ENCODE measurements at regions not wholly inside any gene's neighbourhood (a gene's known extent, or its start where the extent isn't known, plus 50 kb on each side); places are given as distances from the start of the nearest gene placed in this dataset.

DNA sequence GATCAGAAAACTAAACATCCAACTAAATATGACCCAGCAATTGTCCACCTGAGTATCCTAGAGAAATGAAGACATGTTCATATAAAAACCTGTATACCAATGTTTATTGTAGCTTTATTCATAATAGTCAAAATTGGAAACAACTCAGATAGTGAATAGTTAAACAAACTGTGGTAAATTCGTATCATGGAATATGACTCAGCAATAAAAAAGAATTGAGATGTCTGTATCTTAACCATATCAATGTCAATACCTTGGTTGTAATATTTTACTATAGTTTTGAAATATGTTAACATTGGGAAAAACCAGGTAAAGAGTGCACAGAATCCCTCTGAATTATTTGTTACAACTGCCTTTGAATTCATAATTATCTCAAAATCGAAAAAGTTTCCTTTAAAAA lies 159.3 kb upstream of the GAP43 start:
- no peak overlapping the region for H3K4me3 ChIP-seq (ENCODE audit: low read depth, low read length)
- no peak for DNase-seq (ENCODE audit: low read depth)
- TF ChIP-seq, protein P1, sequence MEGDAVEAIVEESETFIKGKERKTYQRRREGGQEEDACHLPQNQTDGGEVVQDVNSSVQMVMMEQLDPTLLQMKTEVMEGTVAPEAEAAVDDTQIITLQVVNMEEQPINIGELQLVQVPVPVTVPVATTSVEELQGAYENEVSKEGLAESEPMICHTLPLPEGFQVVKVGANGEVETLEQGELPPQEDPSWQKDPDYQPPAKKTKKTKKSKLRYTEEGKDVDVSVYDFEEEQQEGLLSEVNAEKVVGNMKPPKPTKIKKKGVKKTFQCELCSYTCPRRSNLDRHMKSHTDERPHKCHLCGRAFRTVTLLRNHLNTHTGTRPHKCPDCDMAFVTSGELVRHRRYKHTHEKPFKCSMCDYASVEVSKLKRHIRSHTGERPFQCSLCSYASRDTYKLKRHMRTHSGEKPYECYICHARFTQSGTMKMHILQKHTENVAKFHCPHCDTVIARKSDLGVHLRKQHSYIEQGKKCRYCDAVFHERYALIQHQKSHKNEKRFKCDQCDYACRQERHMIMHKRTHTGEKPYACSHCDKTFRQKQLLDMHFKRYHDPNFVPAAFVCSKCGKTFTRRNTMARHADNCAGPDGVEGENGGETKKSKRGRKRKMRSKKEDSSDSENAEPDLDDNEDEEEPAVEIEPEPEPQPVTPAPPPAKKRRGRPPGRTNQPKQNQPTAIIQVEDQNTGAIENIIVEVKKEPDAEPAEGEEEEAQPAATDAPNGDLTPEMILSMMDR (IDR thresholded peaks at IDR 0.05; ENCODE audit: insufficient read depth, low read depth, low read length, missing control alignments): no peak

DNA sequence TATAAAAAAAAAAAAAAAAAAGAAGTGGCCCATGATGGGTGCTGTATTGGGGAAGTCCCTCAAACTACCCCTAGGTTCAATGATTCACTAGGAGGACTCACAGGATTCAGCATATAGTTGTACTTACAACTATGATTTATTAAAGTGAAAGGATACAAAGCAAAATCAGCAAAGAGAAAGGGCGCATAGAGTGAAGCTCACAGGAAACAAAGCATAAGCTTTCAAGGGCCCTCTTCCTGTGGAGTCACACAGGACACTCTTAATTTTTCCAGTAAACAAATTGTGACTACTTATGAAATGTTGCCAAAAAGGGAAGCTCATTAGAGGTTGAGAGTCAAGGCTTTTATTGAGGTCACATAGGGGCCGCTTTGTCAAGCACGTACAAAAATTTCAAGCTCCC lies 153.7 kb upstream of the GAP43 start:
- no peak for DNase-seq (ENCODE audit: low read depth)
- TF ChIP-seq, protein P1 (IDR thresholded peaks at IDR 0.05; ENCODE audit: insufficient read depth, low read depth, low read length, missing control alignments): no peak
- H3K4me3 ChIP-seq (ENCODE audit: low read depth, low read length): no peak overlapping the region

DNA sequence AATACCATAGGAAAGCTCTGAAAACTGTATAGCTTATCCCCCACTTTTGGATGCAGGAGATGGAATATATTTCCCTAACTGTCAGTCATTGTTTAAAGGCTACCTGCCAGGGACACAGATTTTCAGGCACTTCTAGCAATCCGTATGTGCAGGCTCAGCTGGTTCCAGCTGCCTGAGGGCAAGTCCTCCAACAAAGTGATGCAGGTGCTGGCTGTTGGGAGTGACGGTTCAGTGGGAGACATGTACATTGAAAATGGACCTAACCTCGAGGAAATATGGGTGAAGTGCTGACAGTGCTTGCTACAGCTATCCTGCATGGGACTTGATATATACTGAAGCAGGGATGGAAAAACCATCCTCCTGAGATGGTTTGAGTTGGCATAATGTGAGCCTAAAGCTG lies 153.1 kb upstream of the GAP43 start:
- TF ChIP-seq, protein P1 (IDR thresholded peaks at IDR 0.05; ENCODE audit: insufficient read depth, low read depth, low read length, missing control alignments): no peak
- no peak for DNase-seq (ENCODE audit: low read depth)
- H3K4me3 ChIP-seq (ENCODE audit: low read depth, low read length): no peak overlapping the region

DNA sequence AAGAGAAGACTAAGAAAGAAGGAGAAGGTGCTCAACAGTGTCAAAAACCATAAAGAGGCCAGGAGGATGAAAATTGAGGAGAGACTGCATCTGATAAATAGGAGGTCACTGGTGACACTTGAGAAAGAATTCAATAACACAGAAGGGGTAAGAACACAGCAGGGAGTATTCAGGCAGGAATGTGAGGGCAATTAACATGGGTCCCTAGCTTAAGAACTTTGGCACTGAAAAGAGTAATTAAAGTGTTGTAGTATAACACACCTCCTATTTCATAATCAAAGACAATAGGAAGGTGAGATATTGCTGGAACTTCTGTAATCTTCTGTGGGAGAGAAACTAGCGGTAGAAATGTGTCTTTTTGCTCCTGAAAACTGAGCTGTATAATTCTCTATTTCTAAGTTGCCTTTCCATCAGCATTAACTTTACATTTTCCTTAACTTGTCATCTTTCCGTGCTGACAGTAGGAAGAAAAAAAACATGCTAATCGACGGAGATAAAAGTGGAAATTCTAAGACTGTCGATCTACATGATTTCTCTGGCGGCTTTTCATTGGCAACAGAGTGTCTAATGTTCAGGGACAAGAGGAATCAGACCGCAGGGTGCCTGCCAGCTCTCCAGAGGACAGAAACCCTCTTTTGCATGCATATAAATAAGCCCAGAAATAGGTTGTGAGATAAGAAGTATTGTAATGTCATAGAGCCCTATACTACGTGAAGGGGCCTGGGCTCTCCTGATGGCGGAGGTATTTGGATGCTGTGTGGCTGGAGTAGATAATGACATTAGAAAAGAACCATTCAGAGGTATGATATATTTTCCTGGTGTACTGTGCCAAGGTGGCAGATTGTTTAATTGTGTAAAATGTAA lies 147.9 kb upstream of the GAP43 start:
- H3K4me3 ChIP-seq (ENCODE audit: low read depth, low read length): no peak overlapping the region
- DNase-seq (ENCODE audit: low read depth): no peak
- TF ChIP-seq, protein P1 (IDR thresholded peaks at IDR 0.05; ENCODE audit: insufficient read depth, low read depth, low read length, missing control alignments): no peak

DNA sequence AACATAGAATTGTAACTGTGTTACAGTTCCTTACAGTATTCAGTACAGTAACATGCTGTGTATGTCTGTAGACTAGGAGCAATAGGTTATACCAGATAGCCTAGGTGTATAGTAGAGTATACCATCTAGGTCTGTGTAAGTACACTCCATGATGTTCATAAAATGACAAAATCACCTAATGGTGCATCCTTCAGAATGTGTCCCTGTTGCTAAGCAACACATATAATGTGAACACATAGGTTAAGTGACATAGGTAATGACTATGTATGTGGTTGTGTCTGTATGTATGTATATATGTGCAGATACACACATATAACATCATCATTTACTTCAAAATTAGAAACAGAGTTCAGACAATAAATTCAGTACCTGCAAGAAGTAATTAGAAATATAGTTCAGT lies 146.8 kb upstream of the GAP43 start:
- no peak for DNase-seq (ENCODE audit: low read depth)
- no peak overlapping the region for H3K4me3 ChIP-seq (ENCODE audit: low read depth, low read length)
- TF ChIP-seq, protein P1 (IDR thresholded peaks at IDR 0.05; ENCODE audit: insufficient read depth, low read depth, low read length, missing control alignments): no peak

DNA sequence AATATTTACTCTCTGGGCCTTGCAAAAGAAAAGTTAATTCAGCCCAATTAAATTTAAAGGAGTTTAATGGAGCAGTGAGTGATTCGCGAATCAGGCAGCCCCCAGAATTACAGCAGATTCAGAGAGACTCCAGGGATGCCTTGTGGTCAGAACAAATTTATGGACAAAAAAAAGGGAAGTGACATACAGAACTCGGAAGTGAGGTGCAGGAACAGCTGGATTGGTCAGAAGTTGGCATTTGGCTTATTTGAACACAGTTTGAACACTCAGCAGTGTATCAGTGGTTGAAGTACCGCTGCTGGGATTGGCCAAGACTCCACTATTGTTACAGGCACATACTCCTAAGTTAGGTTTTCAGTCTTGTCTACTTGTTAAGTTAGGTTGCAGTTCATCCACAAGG lies 145.0 kb upstream of the GAP43 start:
- TF ChIP-seq, protein P1 (IDR thresholded peaks at IDR 0.05; ENCODE audit: insufficient read depth, low read depth, low read length, missing control alignments): no peak
- DNase-seq (ENCODE audit: low read depth): no peak

DNA sequence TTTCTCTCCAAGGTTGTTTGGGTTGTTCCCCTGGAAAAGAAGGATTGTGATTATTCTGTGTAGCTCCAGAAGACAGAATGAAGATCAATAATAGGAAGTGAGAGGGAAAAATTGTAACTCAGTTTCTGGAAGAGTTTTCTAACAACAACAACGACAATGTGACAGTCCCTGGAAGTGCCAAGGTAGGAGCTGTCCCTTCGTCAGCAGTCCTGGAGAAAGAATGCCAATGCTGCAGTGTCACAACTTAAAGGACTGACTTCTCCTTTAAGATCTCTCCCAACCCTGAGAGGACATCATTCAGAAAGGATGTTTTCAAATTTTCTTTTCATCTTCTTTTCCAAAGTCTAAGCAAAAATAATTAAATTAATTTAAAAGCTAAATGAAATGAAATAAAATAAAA lies 136.4 kb upstream of the GAP43 start:
- TF ChIP-seq, protein P1 (IDR thresholded peaks at IDR 0.05; ENCODE audit: insufficient read depth, low read depth, low read length, missing control alignments): no peak
- no peak overlapping the region for H3K4me3 ChIP-seq (ENCODE audit: low read depth, low read length)
- DNase-seq (ENCODE audit: low read depth): no peak

More for the DNA sequence above, 145.0 kb upstream of the GAP43 start:
- H3K4me3 ChIP-seq (ENCODE audit: low read depth, low read length): no peak overlapping the region

All from GM12865 (cell line).